GM18858 (cell line): ENCODE measurements at regions not wholly inside any gene's neighbourhood (a gene's known extent, or its start where the extent isn't known, plus 50 kb on each side); places are given as distances from the start of the nearest gene placed in this dataset.

ENCODE experiments used
- ATAC-seq: cut with Tn5 transposase; IDR thresholded peaks from one replicate; pipeline ENCODE4 v1.9.1; 2021; ENCODE audit not compliant: unreplicated experiment

DNA sequence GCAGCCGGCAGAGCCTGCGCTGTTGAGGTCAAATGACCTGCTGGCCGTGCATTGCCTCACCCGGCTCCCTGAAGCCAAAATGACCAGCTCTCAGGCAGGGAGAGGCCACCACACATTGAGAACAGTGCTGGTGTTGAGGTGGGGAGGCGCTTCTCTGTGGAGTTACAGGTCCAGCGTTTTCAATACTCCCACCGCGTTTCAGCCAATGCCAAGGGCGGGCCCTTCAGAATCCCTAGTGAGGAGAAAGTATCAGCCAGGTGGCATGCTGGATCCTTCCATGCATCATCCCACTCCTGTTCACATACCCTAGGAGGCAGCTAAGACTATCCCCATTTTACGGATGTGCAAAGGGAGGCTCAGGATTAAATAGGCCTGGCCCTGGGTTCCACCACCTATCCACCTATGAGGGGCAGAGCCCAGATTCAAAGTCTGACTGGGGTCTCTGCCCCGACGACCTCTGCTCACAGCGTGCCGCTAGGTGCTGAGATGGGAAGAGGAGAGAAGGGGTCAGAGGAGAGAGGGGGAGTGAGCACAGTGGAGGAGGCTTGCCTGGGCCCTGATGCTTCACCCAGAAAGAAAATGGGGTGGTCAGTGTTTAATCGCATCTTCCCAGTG lies 137.6 kb upstream of the ID2 start:
- no peak for ATAC-seq

DNA sequence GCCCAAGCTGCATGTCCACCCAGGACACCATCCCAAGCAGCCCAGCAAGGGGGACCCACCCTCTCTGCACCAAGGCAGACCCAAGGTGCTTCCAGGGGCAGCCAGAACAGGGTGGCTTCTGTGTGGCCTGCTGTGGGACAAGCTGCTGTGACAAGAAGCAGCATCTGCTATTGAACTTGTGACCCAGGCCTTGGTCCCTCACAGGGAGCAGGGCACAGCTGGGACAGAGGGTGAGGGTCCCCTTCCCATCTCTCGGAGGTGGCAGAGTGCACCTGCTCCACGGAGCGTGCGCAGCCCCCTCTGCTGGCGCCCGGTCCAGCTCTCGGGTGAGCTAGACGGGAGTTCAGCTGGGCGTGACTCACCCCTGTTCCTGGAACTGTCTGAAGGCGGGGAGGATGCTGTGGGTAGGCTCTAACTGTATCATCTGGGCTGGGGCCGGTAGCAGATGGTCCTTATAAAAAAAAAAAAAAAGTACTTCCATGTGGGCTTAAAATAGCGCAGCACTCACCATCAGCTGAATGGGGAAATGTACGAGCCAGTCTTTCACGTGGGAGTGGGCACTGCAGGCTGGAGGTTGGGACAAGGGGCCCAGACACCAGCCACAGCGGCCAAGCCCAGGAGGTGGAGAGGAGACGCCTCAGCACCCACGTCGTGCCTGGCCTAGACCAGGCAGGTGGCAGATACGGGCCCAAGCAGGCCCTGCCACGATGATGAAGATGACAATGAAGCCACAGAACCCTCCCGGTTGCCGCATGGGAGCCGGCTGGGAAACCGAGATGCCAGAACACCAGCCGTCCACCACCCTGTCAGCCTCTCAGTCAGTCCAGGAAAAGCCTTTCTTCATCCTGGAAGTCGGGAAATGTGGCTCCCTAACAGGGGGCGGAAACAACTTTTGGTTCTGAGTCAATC lies 136.8 kb upstream of the ID2 start:
- peak; percentile 43 for ATAC-seq

DNA sequence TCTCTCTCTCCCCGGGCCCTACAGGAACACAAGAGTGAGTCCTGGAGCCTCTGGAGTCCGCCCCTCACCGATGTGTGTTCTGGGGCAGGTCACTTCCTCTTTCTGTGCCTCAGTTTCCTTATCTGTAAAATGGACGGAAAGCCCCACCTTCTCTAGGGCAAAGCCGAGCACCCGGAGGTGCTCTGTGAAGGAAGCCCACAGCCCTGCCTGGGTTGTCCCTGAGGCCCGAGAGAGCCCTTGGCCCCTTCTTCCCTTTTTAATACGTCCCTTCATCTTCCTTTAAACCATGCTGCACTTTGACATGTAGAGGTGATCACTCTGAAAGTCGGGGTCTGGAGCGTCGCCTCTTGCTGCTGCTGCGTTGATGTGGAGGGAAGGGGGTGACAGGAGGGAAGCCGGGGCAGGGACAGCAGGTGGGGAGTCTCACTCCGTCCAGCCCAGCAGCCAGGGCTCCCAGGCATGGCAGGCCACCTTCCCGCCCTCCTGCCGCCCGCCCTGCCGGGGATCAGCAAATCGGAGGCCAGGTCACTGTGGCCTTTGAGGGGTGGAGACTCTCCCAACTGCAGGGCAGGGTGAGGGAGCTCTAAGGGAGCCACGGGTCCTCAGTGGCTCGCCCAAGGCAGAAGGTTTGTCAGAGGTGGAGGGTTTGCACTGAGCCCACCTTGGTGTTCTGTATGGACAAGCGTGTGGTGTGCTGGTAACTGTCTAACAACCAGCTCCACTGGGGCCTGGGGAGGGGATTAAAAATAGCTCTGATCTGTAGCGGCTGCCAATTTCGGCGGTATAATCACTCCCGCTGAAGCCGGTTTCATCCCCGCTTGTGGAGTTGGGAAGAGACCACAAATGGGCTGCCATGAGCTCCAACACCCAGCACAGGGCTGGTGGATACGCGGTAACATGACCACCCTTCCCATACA lies 135.9 kb upstream of the ID2 start:
- no peak for ATAC-seq

DNA sequence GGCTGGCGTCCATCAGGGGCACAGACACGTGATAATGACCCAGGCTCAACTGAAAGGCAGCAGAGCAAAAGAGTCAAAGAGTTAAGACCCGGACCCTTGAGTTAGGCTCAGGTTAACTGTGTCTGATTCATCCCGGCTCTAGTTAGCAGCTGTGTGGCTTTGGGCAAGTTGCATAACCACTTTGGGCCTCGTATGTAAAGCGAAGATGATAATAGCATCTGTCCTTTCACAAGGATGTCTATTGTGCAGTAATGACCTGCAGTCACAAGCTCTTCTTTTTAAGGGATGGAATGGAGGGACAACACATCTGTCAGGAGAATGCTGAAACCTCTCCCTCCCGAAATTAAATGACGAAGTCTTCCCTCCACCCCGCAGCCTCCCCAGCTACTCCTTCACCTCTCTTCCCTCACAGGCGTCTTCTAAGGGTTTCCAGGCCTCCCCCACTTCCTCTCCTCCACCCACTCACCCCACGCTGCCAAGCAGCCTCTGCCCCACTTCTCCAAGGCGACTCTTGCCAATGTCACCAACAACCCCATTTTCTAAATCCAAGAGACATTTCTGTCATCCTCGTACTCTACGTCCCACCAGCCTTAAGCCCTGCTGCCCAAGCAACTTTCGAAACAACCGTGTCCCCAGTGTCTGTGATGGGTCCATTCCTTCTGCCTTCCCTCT lies 135.1 kb upstream of the ID2 start:
- no peak for ATAC-seq

DNA sequence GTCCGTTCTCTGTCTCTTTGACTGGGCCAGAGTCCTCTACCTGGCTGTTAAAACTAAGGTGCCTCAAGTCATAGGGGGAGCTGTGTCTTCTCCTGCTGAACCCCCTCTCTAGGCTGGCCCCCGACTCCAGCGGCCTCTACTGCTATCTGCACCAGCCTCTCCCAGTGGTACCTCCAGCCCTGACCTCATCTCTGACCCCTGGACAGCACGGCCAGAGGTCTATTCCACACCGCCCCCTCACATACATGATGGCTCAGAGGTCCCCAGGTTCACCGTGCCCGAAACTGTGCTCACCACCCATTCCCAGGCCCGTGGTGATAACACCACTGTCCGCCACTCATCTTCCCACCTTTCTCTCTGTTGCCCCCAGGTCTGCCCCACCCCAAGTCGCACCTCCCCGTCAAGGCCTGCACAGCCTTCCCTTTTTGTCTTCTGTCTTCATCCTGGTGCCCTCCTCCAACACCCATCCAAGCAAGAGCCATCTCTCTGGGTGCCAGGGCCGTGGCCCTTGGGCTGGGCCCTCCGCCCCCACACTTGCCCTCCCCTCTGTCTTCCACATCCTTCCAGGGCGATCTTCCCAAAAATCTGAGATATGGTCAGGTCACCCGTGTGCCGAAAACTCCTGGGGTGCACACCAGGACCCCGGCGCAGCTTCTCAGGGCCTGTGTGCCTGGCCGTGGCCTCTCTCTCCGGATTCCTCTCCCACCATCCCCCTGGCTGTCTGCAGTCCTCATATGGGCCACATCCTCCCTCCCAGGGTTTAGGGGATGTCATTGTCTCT lies 134.4 kb upstream of the ID2 start:
- ATAC-seq, result no peak

DNA sequence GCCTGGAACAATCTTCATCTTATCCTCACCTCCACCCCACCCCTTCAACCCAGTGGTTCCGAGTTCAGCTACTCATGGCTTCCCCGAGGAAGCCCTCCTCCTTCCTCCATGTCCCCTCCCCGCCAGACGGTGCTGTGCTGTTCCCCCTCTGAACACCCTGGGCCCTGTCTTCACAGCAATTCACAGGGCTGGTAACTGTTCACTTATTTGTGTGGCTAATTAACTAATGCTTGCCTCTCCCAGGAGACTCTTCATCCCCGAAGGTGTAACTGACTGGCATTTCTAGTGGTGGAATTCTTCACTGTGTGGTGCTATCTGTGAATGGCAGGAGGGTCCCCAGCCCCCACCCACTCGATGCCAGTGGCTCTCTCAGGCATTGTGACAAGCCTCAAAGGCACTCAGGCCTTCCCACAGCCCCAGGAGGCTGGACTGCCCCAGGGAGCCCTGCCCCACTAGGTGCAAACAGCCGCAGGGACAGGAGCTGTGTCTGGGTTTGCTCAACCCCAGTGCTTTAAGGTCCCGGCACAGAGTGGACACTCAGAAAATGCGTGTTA lies 133.7 kb upstream of the ID2 start:
- ATAC-seq, result no peak

DNA sequence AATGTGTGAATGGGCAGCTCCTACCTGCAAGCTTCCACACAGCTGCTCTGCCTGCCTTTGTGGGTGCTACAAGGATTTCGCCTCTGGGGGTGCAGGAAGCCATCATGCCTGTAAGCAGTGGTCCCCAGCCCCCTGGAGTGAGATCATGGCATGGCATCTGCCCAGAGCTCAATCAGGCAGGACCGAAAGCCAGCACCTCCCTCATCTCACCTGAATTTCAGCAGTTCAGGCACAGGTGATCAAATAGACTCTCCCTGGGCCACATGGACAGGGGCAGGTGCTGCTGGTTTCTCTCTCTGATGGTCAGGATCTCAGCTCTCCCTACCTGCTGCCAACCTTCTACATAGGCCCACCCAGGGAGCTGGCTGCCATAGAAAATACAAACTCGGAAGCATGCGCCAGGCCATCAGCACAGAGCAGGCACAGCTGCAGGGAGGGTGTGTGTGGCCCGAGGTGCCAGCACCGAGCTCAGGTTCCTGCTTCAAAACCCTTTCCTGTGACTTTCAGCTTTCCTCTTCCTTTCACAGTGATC lies 133.2 kb upstream of the ID2 start:
- no peak for ATAC-seq

DNA sequence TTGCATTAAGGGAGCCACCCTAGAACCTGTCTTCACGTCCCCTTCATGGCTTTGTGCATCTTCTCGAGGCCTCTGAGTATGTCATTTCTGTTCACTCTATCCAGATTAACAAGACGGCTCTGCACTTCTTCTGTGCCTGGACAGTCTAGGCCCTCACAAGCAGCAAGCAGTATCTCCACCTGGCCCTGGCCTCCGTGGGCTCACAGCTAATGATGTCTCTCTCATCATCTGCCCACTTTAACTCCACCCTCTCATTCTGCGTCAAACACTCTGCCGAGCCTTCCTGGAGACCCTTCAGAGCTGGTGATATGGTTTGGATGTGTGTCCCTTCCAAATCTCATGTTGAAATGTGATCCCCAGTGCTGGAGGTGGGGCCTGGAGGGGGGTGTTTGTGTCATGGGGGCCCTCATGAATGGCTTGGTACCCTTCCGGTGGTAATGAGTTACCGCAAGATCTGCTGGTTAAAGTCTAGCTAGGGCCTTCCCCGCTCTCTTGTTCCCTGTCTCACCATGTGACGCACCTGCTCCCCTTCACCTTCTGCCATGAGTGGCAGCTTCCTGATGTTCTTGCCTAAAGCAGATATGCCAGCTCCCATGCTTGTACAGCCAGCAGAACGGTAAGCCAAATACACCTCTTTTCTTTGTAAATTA lies 132.5 kb upstream of the ID2 start:
- no peak for ATAC-seq

DNA sequence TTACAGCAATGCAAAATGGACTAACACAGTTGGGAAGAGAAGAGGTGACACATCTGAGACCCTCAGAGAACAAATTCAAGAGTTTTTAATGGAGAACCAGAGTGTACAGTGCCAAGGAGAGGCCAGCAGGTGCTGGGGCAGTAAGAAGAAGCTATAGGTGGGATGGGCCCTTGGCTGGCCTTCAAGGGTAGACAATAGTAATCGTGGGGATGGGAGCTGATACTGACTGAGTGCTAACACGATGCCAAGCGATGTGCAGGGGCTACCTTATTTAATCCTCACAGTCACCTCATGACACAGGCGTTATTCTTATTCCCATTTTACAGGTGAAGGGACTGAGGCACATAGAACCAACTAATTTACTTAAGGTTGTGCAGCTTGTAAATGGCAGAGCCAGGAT lies 131.9 kb upstream of the ID2 start:
- no peak for ATAC-seq

DNA sequence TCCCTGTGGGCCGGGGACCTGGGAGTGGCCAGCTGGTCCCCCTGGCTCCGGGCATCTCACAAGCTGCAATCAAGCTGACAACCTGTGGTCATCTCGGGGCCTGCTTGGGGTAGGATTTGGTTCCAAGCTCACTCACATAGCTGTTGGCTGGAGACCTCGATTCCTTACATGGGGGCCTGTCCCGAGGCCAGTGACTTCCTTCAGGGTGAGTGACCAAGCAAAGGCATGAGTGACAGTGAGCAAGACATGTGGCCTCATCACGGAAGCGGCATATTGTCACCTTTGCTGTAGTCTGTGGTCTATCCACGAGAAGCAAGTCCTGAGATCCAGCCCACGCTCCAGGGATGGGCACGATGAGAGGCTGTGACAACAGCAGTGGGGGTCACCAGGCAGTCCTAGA lies 131.4 kb upstream of the ID2 start:
- ATAC-seq, result no peak

DNA sequence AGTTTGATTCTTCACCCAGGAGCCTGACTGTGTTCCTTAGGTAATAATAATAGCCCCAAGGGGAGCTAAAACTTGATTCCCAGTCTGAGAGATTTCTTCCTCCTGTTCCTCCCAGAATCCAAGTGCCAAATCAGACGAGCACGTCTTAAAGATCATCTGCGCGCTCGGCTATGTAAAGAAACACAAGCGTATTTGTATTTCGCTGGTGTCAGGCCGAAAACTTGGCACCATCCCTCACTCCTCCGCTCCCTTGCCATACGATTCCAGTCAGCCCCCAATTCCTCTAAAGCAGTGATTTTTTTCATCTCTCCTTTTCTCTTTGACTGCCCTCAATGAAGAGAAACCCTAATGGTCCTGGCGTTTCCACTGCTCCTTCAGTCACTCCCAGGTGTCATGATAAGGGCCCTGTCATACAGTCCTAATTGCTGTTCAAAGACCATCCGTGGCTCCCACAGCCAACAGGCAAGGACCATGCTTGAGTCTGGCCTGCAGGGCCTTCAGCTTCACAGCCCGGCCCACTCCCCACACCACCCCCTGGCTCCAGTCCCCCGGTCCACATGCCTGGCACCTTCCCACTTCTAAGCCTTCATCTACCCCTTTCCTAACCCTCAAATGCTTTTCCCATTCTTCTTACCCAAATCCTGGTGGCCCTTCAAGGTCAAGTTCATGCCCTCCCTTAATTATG lies 130.8 kb upstream of the ID2 start:
- no peak for ATAC-seq

DNA sequence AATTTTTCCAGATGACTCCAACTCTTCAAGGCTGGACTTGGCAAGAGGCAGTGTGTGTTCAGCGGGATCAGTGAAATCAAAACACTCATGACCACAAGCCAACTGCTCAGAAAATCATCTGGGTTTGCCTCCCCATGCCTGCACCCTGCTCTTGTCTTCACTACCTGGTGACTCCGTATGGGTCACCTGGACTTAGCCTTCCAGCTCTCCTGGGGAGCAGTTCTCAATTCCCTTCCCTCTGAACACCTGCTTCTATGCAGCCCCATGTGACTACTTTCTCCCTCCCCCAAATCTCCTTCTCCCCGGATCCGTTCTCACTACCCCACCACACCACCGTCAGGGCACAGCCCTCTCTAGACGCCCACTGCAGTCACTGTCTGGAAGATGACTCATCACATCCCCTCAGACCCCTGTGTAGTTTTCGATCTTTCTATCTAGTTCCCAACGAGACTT lies 130.2 kb upstream of the ID2 start:
- ATAC-seq, result no peak

DNA sequence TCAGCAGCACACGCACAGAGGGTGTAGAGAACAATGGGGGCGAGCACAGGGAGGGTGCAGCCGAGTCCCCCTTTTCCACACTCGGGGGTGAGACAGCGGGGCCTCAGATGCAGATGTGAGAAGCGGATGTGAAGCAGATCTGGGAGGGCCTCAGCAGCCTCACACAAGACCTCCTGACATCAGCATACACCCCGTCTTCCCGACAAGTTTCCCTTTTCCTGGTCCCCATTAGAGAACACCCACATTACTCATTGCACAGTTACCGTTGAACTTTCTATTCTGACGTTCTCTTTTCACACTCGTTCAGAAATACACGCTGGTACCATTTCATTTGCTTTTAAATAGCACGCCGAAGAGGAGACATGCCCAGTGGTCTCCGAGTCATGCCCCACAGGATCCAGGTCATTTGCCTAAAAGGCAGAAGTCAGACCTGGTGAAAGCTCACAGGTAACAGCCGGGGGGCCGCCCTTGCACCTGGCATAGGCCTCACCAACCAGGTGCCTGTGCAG lies 129.5 kb upstream of the ID2 start:
- no peak for ATAC-seq

DNA sequence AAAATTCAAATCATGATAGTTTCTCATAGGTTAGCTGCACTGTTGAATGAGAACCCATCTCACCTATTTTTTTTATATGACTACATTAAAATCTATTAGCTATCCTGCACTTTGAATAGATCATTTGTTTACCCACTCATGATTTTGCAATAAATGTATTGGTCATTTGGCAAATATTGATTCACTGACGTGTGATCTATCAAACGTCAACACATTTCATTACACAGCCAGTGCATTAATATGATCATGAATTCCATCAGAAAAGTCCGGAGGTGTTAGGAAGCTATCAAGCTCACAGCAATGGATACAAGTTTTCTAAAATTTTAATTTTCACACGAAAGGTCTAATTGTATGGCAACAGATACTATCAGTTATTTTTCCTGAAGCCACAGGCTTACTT lies 128.2 kb upstream of the ID2 start:
- ATAC-seq, result no peak

DNA sequence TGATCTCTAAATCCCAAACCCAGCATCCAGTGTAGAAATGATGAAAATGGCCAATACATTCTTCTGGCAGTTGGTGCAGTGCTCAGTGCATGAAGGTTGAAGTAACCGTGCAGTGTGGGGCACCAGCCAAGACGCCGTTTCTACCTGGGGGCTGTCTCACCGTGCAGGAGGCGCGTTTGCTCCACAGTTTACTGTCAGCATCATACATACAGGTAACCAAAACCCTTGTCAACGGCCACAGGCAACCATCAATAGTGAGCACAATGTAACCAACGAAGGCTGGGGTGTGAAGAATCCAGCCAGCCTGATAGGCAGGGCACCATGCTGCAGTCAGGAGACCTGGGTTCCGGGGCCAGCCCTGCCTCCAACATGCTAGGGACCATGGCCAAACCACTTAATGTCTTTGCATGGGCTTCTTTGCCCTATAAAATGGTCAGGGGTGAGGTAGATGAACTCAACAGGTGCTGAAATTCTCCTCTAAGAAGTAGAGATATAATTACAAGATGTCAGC lies 127.5 kb upstream of the ID2 start:
- ATAC-seq, result no peak

DNA sequence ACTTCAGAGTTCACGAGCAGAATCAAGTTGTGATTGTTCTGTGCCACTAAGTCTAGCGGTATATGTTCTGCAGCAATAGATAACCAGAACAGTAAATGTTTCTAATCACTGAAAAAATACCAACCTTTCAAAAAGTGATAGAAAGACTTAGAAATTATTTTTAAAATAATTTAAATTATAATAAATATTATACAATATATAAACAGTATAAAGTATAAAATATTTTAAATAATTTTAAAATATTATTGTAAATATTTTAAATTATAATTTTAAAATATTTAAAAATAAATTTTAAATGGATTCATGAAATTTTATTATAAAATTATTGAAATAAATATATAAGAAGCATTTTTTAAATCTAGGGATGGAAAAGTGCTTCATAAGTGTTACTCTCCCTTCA lies 126.3 kb upstream of the ID2 start:
- ATAC-seq, result no peak

DNA sequence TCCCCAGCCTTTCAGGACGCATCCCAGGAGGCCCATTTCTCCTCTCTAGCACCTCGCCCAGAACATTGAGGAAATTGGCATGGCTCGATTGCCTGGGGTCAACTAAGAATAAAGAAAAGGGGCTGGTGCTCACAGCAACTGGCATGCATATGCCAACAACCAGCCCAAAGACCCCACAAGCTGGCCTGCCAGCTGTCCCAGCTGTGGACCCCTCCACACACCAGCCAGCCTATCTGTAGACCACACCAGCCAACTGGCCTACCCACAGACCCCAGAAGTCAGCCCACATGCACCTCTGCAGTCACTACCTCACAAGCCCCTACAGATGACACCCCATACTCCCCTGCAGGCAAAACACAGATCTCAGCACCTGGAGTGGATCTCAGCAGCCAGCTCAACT lies 123.8 kb upstream of the ID2 start:
- ATAC-seq, result no peak

DNA sequence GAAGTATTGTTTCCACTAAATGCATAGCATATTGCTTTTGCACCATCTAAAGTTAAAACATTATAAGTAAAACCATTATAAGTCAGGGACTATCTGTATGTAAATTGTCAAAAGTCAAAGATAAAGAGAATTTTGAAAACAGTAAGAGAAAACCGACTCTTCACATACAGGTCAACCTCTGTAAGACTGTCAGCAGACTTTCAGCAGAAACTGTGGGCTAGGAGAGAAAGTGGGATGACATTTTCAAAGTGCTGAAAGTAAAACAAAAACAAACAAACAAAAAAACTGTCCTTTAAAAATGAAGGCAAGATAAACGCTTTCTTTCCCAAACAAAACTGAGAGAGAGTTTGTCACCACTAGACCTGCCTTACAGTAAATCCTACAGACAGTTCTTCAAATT lies 122.9 kb upstream of the ID2 start:
- ATAC-seq, result no peak
